Activated CD4-positive, alpha-beta T cell treated with anti-CD3 and anti-CD28 coated beads for 48 hours (primary cell): ENCODE measurements at regions not wholly inside any gene's neighbourhood (a gene's known extent, or its start where the extent isn't known, plus 50 kb on each side); places are given as distances from the start of the nearest gene placed in this dataset.
"Not testable (repeated sequence)": the region's sequence is repeated elsewhere in the genome, so short reads cannot be mapped to it uniquely, and the experiment has no call there.

Experiments
- DNase-seq: peaks from one replicate; pipeline ENCODE4 v3.0.0-alpha.2; 2020

DNA sequence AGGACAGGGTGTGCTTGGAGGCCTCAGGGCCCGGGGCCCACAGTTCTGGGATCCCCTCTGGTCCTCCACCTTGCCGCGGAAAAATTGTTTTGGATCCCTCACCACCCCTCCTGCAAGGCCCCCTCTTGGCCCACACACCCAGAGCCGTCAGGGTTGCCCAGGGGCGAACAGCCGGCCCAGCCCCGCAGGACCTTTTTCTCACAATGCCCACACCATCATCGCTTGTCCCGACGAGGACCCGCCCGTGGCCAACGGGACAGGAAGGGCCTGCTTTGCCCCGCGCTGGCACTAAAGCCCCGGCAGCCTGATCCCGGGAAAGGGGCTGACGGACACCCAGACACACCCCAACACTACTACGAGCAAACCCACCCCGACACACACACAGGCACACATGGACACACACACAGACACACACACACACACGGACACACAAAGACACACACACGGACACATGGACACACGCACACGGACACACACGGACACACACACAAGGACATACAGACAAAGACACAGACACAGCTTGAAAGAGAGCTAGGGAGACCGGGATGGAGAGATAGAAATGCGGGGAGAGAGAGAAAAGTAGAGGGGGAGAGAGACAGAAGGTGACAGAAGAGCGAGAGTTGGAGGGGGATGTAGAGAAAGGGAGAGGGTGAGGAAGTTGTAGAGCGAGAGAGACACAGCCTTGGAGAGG, 1493.5 kb upstream of the DEFB115 start:
- no peak for DNase-seq

DNA sequence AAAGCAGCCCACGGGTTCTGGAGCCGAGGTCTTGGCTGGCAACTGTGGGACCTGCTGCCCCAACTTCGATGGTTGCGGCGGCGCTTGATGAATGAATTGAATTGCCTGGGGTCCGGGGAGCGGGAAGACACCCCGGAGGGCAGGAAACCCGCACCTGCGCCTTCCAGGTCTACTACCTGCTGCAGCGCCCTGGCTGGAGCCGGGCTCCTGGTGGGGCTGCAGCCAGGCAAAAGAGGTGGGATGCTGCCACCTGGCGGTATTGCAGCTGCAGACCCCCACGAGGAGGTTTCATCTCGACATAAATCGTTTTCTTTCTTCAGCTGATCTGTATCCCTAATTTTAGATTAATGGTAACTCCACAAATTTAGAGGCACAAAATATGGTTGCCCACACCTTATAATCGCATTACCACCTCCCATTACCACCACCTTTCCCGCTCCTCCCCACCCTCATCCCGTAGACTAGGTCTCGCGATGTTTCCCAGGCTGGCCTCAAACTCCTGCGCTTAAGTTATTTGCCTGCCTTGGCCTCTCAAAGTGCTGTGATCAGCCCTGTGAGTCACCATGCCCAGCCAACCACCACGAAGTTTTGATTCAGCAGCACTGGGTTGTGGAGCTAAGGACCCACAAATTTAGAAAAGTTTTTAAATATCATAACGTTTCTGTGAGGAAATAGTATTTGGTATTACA, 1492.4 kb upstream of the DEFB115 start:
- DNase-seq: peak; percentile 60

GRCh38 chr20:29778033-29778432, 1479.4 kb upstream of the DEFB115 start:
- DNase-seq: not testable (repeated sequence)

- not testable (repeated sequence) for DNase-seq
Observed at GRCh38 chr20:29781217-29781616, 1476.2 kb upstream of the DEFB115 start.

- DNase-seq: not testable (repeated sequence)
Observed at GRCh38 chr20:29781891-29782290, 1475.6 kb upstream of the DEFB115 start.

GRCh38 chr20:29787456-29787855, 1470.0 kb upstream of the DEFB115 start:
- DNase-seq: not testable (repeated sequence)

- DNase-seq: no peak
Observed at GRCh38 chr20:29790510-29790909, 1467.0 kb upstream of the DEFB115 start.

GRCh38 chr20:29831508-29831907, 1426.0 kb upstream of the DEFB115 start:
- not testable (repeated sequence) for DNase-seq

- DNase-seq: not testable (repeated sequence)
Observed at GRCh38 chr20:29868014-29868413, 1389.5 kb upstream of the DEFB115 start.

DNA sequence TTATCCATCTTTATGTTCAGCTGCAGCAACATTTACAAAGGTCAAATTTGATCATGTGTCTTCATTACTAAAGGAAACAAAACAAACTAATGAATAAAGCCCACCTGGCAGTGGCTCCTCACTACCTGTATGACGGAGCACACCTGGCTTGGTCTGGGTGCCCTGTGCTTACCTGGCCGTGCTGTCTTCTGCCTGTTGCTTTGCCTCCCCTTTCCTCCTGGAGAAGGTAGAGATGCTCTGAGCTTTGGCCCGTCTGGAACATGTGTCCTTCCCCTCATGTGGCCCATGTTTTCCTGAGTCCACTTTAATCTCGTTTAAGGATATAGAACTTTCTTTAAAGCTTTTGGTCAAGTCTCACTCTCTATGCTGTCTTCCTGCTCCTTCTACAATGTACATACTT, 1388.8 kb upstream of the DEFB115 start:
- not testable (repeated sequence) for DNase-seq

GRCh38 chr20:29871816-29872215, 1385.6 kb upstream of the DEFB115 start:
- DNase-seq: not testable (repeated sequence)

- DNase-seq: peak; percentile 53
Observed at GRCh38 chr20:29873946-29874345, 1383.5 kb upstream of the DEFB115 start.

- no peak for DNase-seq
Observed at GRCh38 chr20:29874476-29875202, 1382.8 kb upstream of the DEFB115 start.

DNA sequence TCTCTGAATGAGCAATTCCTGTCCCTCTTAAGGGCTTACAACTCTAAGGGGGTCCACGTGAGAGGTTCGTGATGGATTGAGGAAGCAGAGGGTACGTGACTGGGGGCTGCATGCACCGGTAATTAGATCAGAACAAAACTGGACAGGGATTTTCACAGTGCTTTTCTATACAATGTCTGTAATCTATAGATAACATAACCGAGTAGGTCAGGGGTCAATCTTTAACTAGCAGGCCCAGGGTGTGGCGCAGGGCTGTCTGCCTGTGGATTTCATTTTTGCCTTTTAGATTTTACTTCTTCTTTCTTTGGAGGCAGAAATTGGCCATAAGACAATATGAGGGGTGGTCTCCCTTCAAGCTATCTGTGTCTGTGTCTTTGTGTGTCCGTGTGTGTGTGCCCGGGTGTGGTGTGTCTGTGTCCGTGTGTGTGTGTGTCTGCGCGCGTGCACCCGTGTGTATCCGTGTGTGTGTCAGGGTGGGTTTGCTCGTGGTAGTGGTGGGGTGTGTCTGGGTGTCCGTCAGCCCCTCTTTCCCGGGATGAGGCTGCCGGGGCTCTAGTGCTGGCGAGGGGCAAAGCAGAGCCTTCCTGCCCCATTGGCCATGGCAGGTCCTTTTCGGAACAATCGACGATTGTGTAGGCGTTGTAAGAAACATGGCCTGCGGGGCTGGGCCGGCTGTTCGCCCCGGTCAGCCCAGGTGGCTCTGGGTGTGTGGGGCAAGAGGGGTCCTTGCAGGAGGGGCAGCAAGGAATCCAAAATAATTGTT, 1382.0 kb upstream of the DEFB115 start:
- DNase-seq: not testable (repeated sequence)

DNA sequence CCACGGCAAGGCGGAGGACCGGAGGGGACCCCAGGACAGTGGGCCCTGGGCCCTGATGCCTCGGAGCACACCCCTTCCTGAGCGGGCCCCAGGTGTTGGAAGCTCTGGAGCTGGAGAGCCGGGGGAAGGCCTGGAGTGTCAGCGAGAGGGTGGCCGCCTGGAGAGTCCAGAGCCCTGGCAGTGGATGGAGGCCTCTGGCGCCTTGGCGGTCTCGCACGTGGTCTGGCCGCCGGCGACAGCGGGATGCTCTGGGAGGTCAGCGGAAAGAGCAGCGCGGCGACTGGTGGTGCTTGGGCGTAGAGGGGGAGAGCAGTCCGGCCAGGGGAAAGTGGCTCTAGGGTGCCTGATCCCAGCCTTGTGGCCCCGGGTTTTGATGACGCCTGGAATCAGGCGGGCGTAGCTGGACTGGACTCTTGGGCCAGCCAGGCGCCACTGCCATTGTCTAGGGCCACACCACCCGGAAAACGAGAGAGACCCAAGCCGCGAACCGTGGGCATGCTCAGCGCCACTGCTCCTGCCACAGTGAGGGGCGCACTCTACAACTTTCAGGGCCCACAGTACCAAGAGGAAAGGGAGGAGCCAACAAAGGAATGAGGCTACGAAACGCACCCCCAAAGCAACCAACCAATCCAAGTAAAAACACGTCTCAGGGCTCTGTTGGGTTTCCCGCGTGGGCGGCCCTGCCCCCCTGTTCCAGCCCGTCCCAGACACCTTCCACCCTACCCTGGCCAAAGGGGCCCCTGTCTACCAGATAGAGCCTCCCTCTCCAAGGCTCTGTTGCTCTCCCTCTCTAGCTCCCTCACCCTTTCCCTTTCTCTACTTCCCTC, 1381.2 kb upstream of the DEFB115 start:
- not testable (repeated sequence) for DNase-seq

GRCh38 chr20:29876911-29877285, 1380.6 kb upstream of the DEFB115 start:
- no peak for DNase-seq

DNA sequence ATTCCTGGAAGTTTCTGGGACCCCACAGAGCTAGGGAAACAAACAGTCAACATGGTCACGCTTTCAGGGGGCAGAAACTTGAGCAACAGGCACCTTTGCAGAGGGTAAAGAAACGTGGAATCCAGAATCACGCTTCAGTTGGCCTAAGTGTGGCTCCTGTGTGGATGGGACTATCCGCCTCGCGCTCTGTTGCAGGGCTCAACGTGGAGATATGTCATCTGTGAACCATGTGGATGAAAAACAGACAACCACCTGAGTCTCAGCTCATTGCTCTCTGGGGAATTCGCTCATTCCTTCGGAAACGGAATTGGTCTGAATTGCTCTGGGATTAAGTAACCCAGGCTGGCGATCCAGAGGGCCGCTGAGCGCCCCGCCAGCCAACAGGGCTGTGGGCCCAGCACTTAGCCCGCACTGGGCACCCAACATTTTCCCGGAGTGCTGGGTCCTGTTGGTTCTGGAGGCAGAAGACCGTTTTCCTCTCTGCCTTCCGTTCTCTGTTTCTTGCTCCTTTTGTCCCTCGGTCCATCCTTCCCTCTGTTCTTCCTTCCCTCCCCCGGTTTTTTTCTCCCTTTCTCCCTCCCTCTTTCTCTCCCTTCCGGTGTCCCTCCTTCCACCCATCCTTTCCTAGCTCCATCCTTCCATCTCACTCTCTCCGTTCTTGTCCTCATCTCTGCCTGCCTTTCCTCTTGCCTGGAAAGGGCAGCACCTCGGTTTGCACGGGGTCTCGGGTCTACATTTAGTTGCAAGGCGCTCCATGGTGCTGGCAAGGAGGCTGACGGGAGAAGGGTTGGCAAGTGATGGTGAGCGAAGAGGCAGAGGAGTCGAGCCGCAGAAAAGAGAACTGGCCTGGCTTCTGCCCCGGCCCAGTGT, 1379.8 kb upstream of the DEFB115 start:
- not testable (repeated sequence) for DNase-seq

GRCh38 chr20:29878281-29878741, 1379.2 kb upstream of the DEFB115 start:
- DNase-seq: peak; percentile 15

GRCh38 chr20:29878777-29879442, 1378.6 kb upstream of the DEFB115 start:
- peak; percentile 17 for DNase-seq

GRCh38 chr20:29881107-29881506, 1376.4 kb upstream of the DEFB115 start:
- DNase-seq: not testable (repeated sequence)
